Activated CD8-positive, alpha-beta memory T cell treated with anti-CD3 and anti-CD28 coated beads for 24 hours (primary cell): ENCODE measurements at regions not wholly inside any gene's neighbourhood (a gene's known extent, or its start where the extent isn't known, plus 50 kb on each side); places are given as distances from the start of the nearest gene placed in this dataset.
"Not testable (repeated sequence)": the region's sequence is repeated elsewhere in the genome, so short reads cannot be mapped to it uniquely, and the experiment has no call there.

Experiments used
- DNase-seq: peaks from one replicate; pipeline ENCODE4 v3.0.0-alpha.2; 2020

- not testable (repeated sequence) for DNase-seq
Measured at GRCh38 chr11:134941936-134942600, 530.0 kb upstream of the B3GAT1 start.

GRCh38 chr11:134941326-134941725 lies 529.3 kb upstream of the B3GAT1 start:
- no peak for DNase-seq

- no peak for DNase-seq
Measured at GRCh38 chr11:134940441-134941126, 528.5 kb upstream of the B3GAT1 start.

GRCh38 chr11:134939905-134940304 lies 527.9 kb upstream of the B3GAT1 start:
- no peak for DNase-seq

GRCh38 chr11:134939031-134939430 lies 527.0 kb upstream of the B3GAT1 start:
- no peak for DNase-seq

GRCh38 chr11:134938212-134938611 lies 526.2 kb upstream of the B3GAT1 start:
- no peak for DNase-seq

- DNase-seq, result not testable (repeated sequence)
Measured at GRCh38 chr11:134937193-134937592, 525.2 kb upstream of the B3GAT1 start.

- no peak for DNase-seq
Measured at GRCh38 chr11:134932761-134933160, 520.7 kb upstream of the B3GAT1 start.

GRCh38 chr11:134925432-134925831 lies 513.4 kb upstream of the B3GAT1 start:
- no peak for DNase-seq

GRCh38 chr11:134923441-134923840 lies 511.4 kb upstream of the B3GAT1 start:
- no peak for DNase-seq

GRCh38 chr11:134921938-134922337 lies 509.9 kb upstream of the B3GAT1 start:
- DNase-seq, result no peak

- no peak for DNase-seq
Measured at GRCh38 chr11:134920851-134921608, 509.0 kb upstream of the B3GAT1 start.

GRCh38 chr11:134916421-134917213 lies 504.6 kb upstream of the B3GAT1 start:
- DNase-seq, result no peak

GRCh38 chr11:134915881-134916280 lies 503.8 kb upstream of the B3GAT1 start:
- no peak for DNase-seq

GRCh38 chr11:134915212-134915611 lies 503.2 kb upstream of the B3GAT1 start:
- DNase-seq, result no peak

- DNase-seq, result no peak
Measured at GRCh38 chr11:134913999-134914590, 502.1 kb upstream of the B3GAT1 start.

- no peak for DNase-seq
Measured at GRCh38 chr11:134913391-134913790, 501.3 kb upstream of the B3GAT1 start.

GRCh38 chr11:134911514-134912180 lies 499.6 kb upstream of the B3GAT1 start:
- DNase-seq, result no peak

GRCh38 chr11:134908583-134908982 lies 496.5 kb upstream of the B3GAT1 start:
- no peak for DNase-seq

GRCh38 chr11:134907636-134908035 lies 495.6 kb upstream of the B3GAT1 start:
- no peak for DNase-seq

- no peak for DNase-seq
Measured at GRCh38 chr11:134906356-134906955, 494.4 kb upstream of the B3GAT1 start.

GRCh38 chr11:134905928-134906327 lies 493.9 kb upstream of the B3GAT1 start:
- DNase-seq, result no peak
